WTC11 (cell line): ENCODE measurements at regions not wholly inside any gene's neighbourhood (a gene's known extent, or its start where the extent isn't known, plus 50 kb on each side); places are given as distances from the start of the nearest gene placed in this dataset.

Source experiments
- ATAC-seq: fragments of 200-7000 bp; cut with Tn5 transposase; 2 replicates; pipeline ENCODE4 v1.10.0; 2021; ENCODE audit warnings: mild to moderate bottlenecking, moderate library complexity
- CTCF ChIA-PET: fragments of 300-600 bp; sonication (Branson Sonifier 250); formaldehyde crosslinking; loops from one replicate; lab custom pipeline; 2021; ENCODE audit warnings: antibody characterized with exemption; lab: Charles Lee
- POLR2A ChIA-PET: fragments of 350-600 bp; sonication (Branson Sonifier 250); formaldehyde crosslinking; loops from one replicate; lab custom pipeline; 2021; ENCODE audit warnings: antibody characterized with exemption; lab: Charles Lee
- DNase-seq: peaks from one replicate; pipeline ENCODE4 v3.0.0; 2021; ENCODE audit warnings: low spot score
- H3K27ac Mint-ChIP-seq: 2 replicates; pipeline ENCODE4 v1.8.0; 2021; ENCODE audit warnings: mixed read lengths
- H3K27me3 Mint-ChIP-seq: 2 replicates; pipeline ENCODE4 v1.8.0; 2021; ENCODE audit warnings: low read depth, mild to moderate bottlenecking, moderate library complexity, mixed read lengths
- H3K36me3 Mint-ChIP-seq: 2 replicates; pipeline ENCODE4 v1.8.0; 2021; ENCODE audit warnings: mixed read lengths
- H3K4me1 Mint-ChIP-seq: 2 replicates; pipeline ENCODE4 v1.8.0; 2022; ENCODE audit warnings: mixed read lengths
- H3K4me3 Mint-ChIP-seq: 2 replicates; pipeline ENCODE4 v1.8.0; 2021; ENCODE audit warnings: mild to moderate bottlenecking, moderate library complexity, mixed read lengths
- H3K9me3 Mint-ChIP-seq: 2 replicates; pipeline ENCODE4 v1.8.0; 2021; ENCODE audit warnings: mixed read lengths
- ARID4B ChIP-seq: sonication (generic); formaldehyde crosslinking; IDR thresholded peaks from 2 replicates; pipeline ENCODE4 v1.8.0; 2023; ENCODE audit warnings: missing genetic modification reagents, mild to moderate bottlenecking, borderline replicate concordance
- CREB1 ChIP-seq: sonication (generic); formaldehyde crosslinking; IDR thresholded peaks from 2 replicates; pipeline ENCODE4 v1.8.0; 2023; ENCODE audit warnings: mild to moderate bottlenecking, missing genetic modification reagents
- CREM ChIP-seq: sonication (generic); formaldehyde crosslinking; IDR thresholded peaks from 2 replicates; pipeline ENCODE4 v1.8.1; 2022; ENCODE audit warnings: mild to moderate bottlenecking, missing genetic modification reagents, moderate library complexity
- CTCF ChIP-seq: fragments of 200-600 bp; IDR thresholded peaks from 2 replicates; pipeline ENCODE4 v1.8.0; 2022; ENCODE audit warnings: antibody characterized with exemption
- E2F5 ChIP-seq: sonication (generic); formaldehyde crosslinking; IDR thresholded peaks from 2 replicates; pipeline ENCODE4 v1.8.1; 2022; ENCODE audit warnings: mild to moderate bottlenecking, moderate library complexity, missing genetic modification reagents
- ESRRA ChIP-seq: sonication (generic); formaldehyde crosslinking; IDR thresholded peaks from 2 replicates; pipeline ENCODE4 v1.8.1; 2022; ENCODE audit warnings: mild to moderate bottlenecking, missing genetic modification reagents, borderline replicate concordance
- FOXJ3 ChIP-seq: sonication (generic); formaldehyde crosslinking; IDR thresholded peaks from 2 replicates; pipeline ENCODE4 v1.9.0; 2021; ENCODE audit warnings: missing genetic modification reagents, mild to moderate bottlenecking, borderline replicate concordance
- FOXK1 ChIP-seq: sonication (generic); formaldehyde crosslinking; IDR thresholded peaks from 2 replicates; pipeline ENCODE4 v1.8.0; 2022; ENCODE audit warnings: mild to moderate bottlenecking, moderate library complexity, missing genetic modification reagents
- GRHL2 ChIP-seq: fragments of 250-450 bp; sonication (Bioruptor Pico); IDR thresholded peaks from 2 replicates; pipeline ENCODE4 v1.8.0; 2022; ENCODE audit warnings: mild to moderate bottlenecking, moderate library complexity; ENCODE audit not compliant: insufficient replicate concordance, severe bottlenecking
- GTF2I ChIP-seq: fragments of 250-450 bp; sonication (Bioruptor Pico); conservative IDR thresholded peaks from 2 replicates; pipeline ENCODE4 v1.4.0; 2021; ENCODE audit warnings: mild to moderate bottlenecking
- IRF2 ChIP-seq: sonication (generic); formaldehyde crosslinking; IDR thresholded peaks from 2 replicates; pipeline ENCODE4 v1.8.0; 2022; ENCODE audit warnings: low read depth, missing genetic modification reagents, borderline replicate concordance
- MAX ChIP-seq: sonication (generic); formaldehyde crosslinking; IDR thresholded peaks from 2 replicates; pipeline ENCODE4 v1.8.0; 2022; ENCODE audit warnings: mild to moderate bottlenecking, missing genetic modification reagents
- MXD4 ChIP-seq: fragments of 250-450 bp; sonication (Bioruptor Pico); IDR thresholded peaks from 2 replicates; pipeline ENCODE4 v1.8.0; 2021; ENCODE audit warnings: mild to moderate bottlenecking, moderate library complexity, borderline replicate concordance
- MYBL2 ChIP-seq: sonication (generic); formaldehyde crosslinking; IDR thresholded peaks from 2 replicates; pipeline ENCODE4 v1.8.1; 2023; ENCODE audit warnings: mild to moderate bottlenecking, moderate library complexity, missing genetic modification reagents
- NR1H2 ChIP-seq: sonication (generic); formaldehyde crosslinking; IDR thresholded peaks from 2 replicates; pipeline ENCODE4 v1.9.0; 2021; ENCODE audit warnings: mild to moderate bottlenecking, moderate library complexity, missing genetic modification reagents
- PRRX2 ChIP-seq: fragments of 250-450 bp; sonication (Bioruptor Pico); IDR thresholded peaks from 2 replicates; pipeline ENCODE4 v1.8.0; 2021; ENCODE audit warnings: mild to moderate bottlenecking
- STAT6 ChIP-seq: sonication (generic); formaldehyde crosslinking; conservative IDR thresholded peaks from 2 replicates; pipeline ENCODE4 v1.8.1; 2023; ENCODE audit warnings: mild to moderate bottlenecking, low read depth, missing genetic modification reagents, moderate library complexity
- TEAD4 ChIP-seq: sonication (generic); formaldehyde crosslinking; IDR thresholded peaks from 2 replicates; pipeline ENCODE4 v1.8.0; 2022; ENCODE audit warnings: mild to moderate bottlenecking, missing genetic modification reagents
- USF1 ChIP-seq: sonication (generic); formaldehyde crosslinking; IDR thresholded peaks from 2 replicates; pipeline ENCODE4 v1.8.0; 2022; ENCODE audit warnings: mild to moderate bottlenecking, missing genetic modification reagents
- USF2 ChIP-seq: sonication (generic); formaldehyde crosslinking; IDR thresholded peaks from 2 replicates; pipeline ENCODE4 v1.8.1; 2023; ENCODE audit warnings: mild to moderate bottlenecking, missing genetic modification reagents, moderate library complexity
- ZNF219 ChIP-seq: sonication (generic); formaldehyde crosslinking; IDR thresholded peaks from 2 replicates; pipeline ENCODE4 v1.8.0; 2023; ENCODE audit warnings: missing genetic modification reagents, mild to moderate bottlenecking, borderline replicate concordance
- ZNF317 ChIP-seq: sonication (generic); formaldehyde crosslinking; IDR thresholded peaks from 2 replicates; pipeline ENCODE4 v1.8.1; 2023; ENCODE audit warnings: low read depth, mild to moderate bottlenecking, moderate library complexity, missing genetic modification reagents, borderline replicate concordance
- ZNF416 ChIP-seq: fragments of 250-450 bp; sonication (Bioruptor Pico); IDR thresholded peaks from 2 replicates; pipeline ENCODE4 v1.9.0; 2021; ENCODE audit warnings: mild to moderate bottlenecking, inconsistent platforms

GRCh38 chr6:137709424-137710236 lies 157.4 kb upstream of the TNFAIP3 start:
- H3K9me3 Mint-ChIP-seq = no peaks in the 10 kb centered on the region
- H3K4me3 Mint-ChIP-seq = no peak overlapping the region
- no peak overlapping the region for H3K27ac Mint-ChIP-seq
- no peaks in the 10 kb centered on the region for H3K36me3 Mint-ChIP-seq
- DNase-seq (no peak), ATAC-seq (no peak)
- H3K4me1 Mint-ChIP-seq = peaks cover 6% of the 10 kb centered on the region
- ChIA-PET POLR2A (no interaction called here), CTCF (no interaction called here)
- TF ChIP-seq ZNF219 (no peak), E2F5 (no peak), IRF2 (CRISPR knock-in tag) (no peak), USF1 (CRISPR knock-in tag) (no peak), ZNF416 (CRISPR knock-in tag) (no peak), MYBL2 (no peak), MAX (CRISPR knock-in tag) (no peak), GTF2I (CRISPR knock-in tag) (no peak), NR1H2 (no peak), CREM (CRISPR knock-in tag) (no peak), MXD4 (no peak), USF2 (no peak), FOXK1 (CRISPR knock-in tag) (no peak)
- no peaks in the 10 kb centered on the region; the same call in 1 of the 2 replicates for H3K27me3 Mint-ChIP-seq

- DNase-seq (no peak), ATAC-seq (no peak)
- POLR2A ChIA-PET = no interaction called here
- Mint-ChIP-seq H3K27me3 (no peaks in the 10 kb centered on the region; the same call in 1 of the 2 replicates), H3K27ac (no peak overlapping the region), H3K4me1 (peaks cover 2% of the 10 kb centered on the region; the same call in 1 of the 2 replicates), H3K4me3 (no peak overlapping the region), H3K36me3 (no peaks in the 10 kb centered on the region), H3K9me3 (no peaks in the 10 kb centered on the region)
- CTCF ChIA-PET = interaction anchor here (1.0 to 2.2 kb wide), 3 partner anchors 88 to 233 kb away, joined by 3 to 7 read pairs (median 3); no protein-coding TSS in a partner anchor
- TF ChIP-seq CTCF = no peak
- TF ChIP-seq USF1 (CRISPR knock-in tag) = no peak
- no peak for TF ChIP-seq FOXJ3 (CRISPR knock-in tag)
- no peak for TF ChIP-seq ESRRA (CRISPR knock-in tag)
- TF ChIP-seq CREB1 (CRISPR knock-in tag) = no peak
- TF ChIP-seq TEAD4 (CRISPR knock-in tag) = no peak
- TF ChIP-seq GRHL2 = no peak
- no peak for TF ChIP-seq ARID4B (CRISPR knock-in tag)
- no peak for TF ChIP-seq ZNF317 (CRISPR knock-in tag)
- TF ChIP-seq STAT6 = no peak
- no peak for TF ChIP-seq PRRX2
Observed at GRCh38 chr6:137711972-137712371, 155.1 kb upstream of the TNFAIP3 start.
